ENCODE measurements at regions not wholly inside any gene's neighbourhood (a gene's known extent, or its start where the extent isn't known, plus 50 kb on each side); places are given as distances from the start of the nearest gene placed in this dataset.

GRCh38 chr7:22907805-22908204 is 85.2 kb upstream of the TOMM7 start:
- no peaks in the 10 kb centered on the region for H3K4me1 ChIP-seq (ENCODE audit: control insufficient read depth, extremely low read depth, insufficient read depth, low read length)
- no peaks in the 10 kb centered on the region for H3K27me3 ChIP-seq (ENCODE audit: control insufficient read depth in 2 of 2, insufficient read depth in 2 of 2, low read length in 2 of 2)
- no peaks in the 10 kb centered on the region for H3K79me2 ChIP-seq (ENCODE audit: control insufficient read depth, insufficient read depth, low read length)
- TF ChIP-seq POLR2A (IDR thresholded peaks at IDR 0.05; ENCODE audit: low read depth, low read length) (no peak), JUN (IDR thresholded peaks at IDR 0.05; ENCODE audit: borderline replicate concordance, insufficient read depth, insufficient read length, low read depth) (no peak), GATA2 (IDR thresholded peaks at IDR 0.05; ENCODE audit: insufficient read depth, insufficient read length, low read depth, low read length) (no peak), POLR2AphosphoS5 (IDR thresholded peaks at IDR 0.05; ENCODE audit: insufficient read depth, low read depth, low read length) (no peak), CTCF (IDR thresholded peaks at IDR 0.05; ENCODE audit: extremely low read depth in 1 of 2, insufficient read depth in 1 of 2, low read depth in 1 of 2, low read length in 2 of 2) (no peak), MYC (IDR thresholded peaks at IDR 0.05; ENCODE audit: low read depth, low read length) (no peak), FOS (IDR thresholded peaks at IDR 0.05; ENCODE audit: borderline replicate concordance, insufficient read depth, low read length) (no peak), EZH2 (IDR thresholded peaks at IDR 0.05; ENCODE audit: borderline replicate concordance, low read depth, low read length, severe bottlenecking) (no peak)
- TF ChIP-seq, protein P1, sequence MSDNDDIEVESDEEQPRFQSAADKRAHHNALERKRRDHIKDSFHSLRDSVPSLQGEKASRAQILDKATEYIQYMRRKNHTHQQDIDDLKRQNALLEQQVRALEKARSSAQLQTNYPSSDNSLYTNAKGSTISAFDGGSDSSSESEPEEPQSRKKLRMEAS (IDR thresholded peaks at IDR 0.05; ENCODE audit: insufficient read depth, insufficient read length): no peak
- CTCF ChIA-PET: interaction anchor here (1.0 to 1.5 kb wide), 3 partner anchors 20 to 147 kb away, joined by 3 read pairs; no protein-coding TSS in a partner anchor
- no peak overlapping the region for H3K4me3 ChIP-seq (replicated peaks in 1 of 3; ENCODE audit: insufficient read depth in 1 of 3, low read depth in 1 of 3, low read length in 3 of 3)
- no peak for DNase-seq (ENCODE audit: low read depth, low spot score)
- no peak overlapping the region for H3K27ac ChIP-seq (ENCODE audit: insufficient read depth, low read depth, low read length)
- H3K9ac ChIP-seq (replicated peaks; ENCODE audit: extremely low read depth, insufficient read depth, low read length): no peak overlapping the region
- H3K36me3 ChIP-seq (ENCODE audit: control insufficient read depth in 2 of 2, extremely low read depth in 1 of 2, insufficient read depth in 2 of 2, low read length in 2 of 2): no peaks in the 10 kb centered on the region
- dilution Hi-C loops (cut with MboI; ENCODE audit: extremely low pct_ligation_motif_present, low sequenced_read_pairs) (no loop called here), intact Hi-C loops (cut with micrococcal nuclease) (no loop called here)
- BruUV-seq (replicated peaks): no TSS peak
- H3K9me3 ChIP-seq (replicated peaks; ENCODE audit: control insufficient read depth, insufficient read depth, low read length): no peaks in the 10 kb centered on the region
- no peaks in the 10 kb centered on the region for H3K9me1 ChIP-seq (replicated peaks; ENCODE audit: control insufficient read depth, extremely low read depth, insufficient read depth, low read length)
- FAIRE-seq: no peak
- H4K20me1 ChIP-seq (replicated peaks; ENCODE audit: control insufficient read depth, extremely low read depth, insufficient read depth, low read length): no peaks in the 10 kb centered on the region
- H2AFZ ChIP-seq (ENCODE audit: low read depth, low read length): no peak overlapping the region
- no peak overlapping the region for H3K4me2 ChIP-seq (ENCODE audit: insufficient read depth, low read length)
- POLR2A ChIA-PET: no interaction called here
